Parathyroid adenoma (tissue), 2 donors: ENCODE measurements at regions not wholly inside any gene's neighbourhood (a gene's known extent, or its start where the extent isn't known, plus 50 kb on each side); places are given as distances from the start of the nearest gene placed in this dataset.

ENCODE experiments used
- H2AFZ ChIP-seq: fragments of 300-600 bp; sonication (generic); one replicate; pipeline ENCODE4 v1.7.0; 2017; ENCODE audit warnings: antibody characterized with exemption, mild to moderate bottlenecking
- H3K27ac ChIP-seq: fragments of 300-600 bp; sonication (generic); one replicate; pipeline ENCODE4 v1.7.0; 2017
- H3K27me3 ChIP-seq: fragments of 300-600 bp; sonication (generic); one replicate; pipeline ENCODE4 v1.7.0; 2017; ENCODE audit warnings: low read length; ENCODE audit not compliant: control insufficient read depth, insufficient read depth
- H3K36me3 ChIP-seq: fragments of 300-600 bp; sonication (generic); one replicate; pipeline ENCODE4 v1.7.0; 2017; ENCODE audit warnings: low read length; ENCODE audit not compliant: control insufficient read depth, insufficient read depth
- H3K4me1 ChIP-seq: fragments of 300-600 bp; sonication (generic); one replicate; pipeline ENCODE4 v1.7.0; 2017; ENCODE audit warnings: control low read depth
- H3K4me2 ChIP-seq: fragments of 300-600 bp; sonication (generic); one replicate; pipeline ENCODE4 v1.7.0; 2017; ENCODE audit warnings: low read length
- H3K4me3 ChIP-seq: fragments of 300-600 bp; sonication (generic); one replicate; pipeline ENCODE4 v1.7.0; 2017; ENCODE audit warnings: low read depth, low read length
- H3K79me2 ChIP-seq: fragments of 300-600 bp; sonication (generic); one replicate; pipeline ENCODE4 v1.7.0; 2017; ENCODE audit warnings: control low read depth
- H3K9ac ChIP-seq: fragments of 300-600 bp; sonication (generic); one replicate; pipeline ENCODE4 v1.7.0; 2017; ENCODE audit warnings: mild to moderate bottlenecking
- H3K9me3 ChIP-seq: fragments of 300-600 bp; sonication (generic); one replicate; pipeline ENCODE4 v1.7.0; 2017; ENCODE audit warnings: low read length; ENCODE audit not compliant: control insufficient read depth
- CTCF ChIP-seq: fragments of 300-600 bp; sonication (generic); IDR thresholded peaks from one replicate; pipeline ENCODE4 v1.7.0; 2017; ENCODE audit warnings: antibody characterized with exemption, mild to moderate bottlenecking
- donor health status: primary hyperparathyroidism.

- Histone ChIP-seq H3K79me2 (no peaks in the 10 kb centered on the region), H2AFZ (no peak overlapping the region), H3K27me3 (no peaks in the 10 kb centered on the region), H3K9ac (no peak overlapping the region), H3K27ac (no peak overlapping the region), H3K4me2 (no peak overlapping the region), H3K4me1 (no peaks in the 10 kb centered on the region), H3K4me3 (no peak overlapping the region), H3K9me3 (no peaks in the 10 kb centered on the region), H3K36me3 (no peaks in the 10 kb centered on the region)
- no peak for TF ChIP-seq CTCF
Observed at GRCh38 chr12:91677556-91677955, 468.1 kb downstream of the BTG1 start.

DNA sequence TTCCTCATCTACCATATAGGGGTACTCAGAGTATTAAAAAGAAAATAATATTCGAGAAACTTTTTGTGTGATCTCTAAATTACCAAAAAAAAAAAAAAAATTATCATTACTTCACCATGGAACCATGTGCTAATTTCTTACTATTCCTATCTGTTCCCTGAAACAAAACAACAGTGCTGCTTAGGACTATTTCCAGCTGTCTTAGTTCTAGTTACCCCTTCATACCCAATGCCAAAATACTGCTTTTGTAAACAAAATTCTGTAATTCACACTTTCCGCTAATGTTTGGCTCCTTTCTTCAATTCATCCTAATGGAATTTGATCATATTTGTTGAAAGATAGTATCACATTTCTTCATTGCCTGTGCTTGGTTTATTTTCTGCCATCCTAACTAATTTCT lies 470.2 kb downstream of the BTG1 start:
- Histone ChIP-seq H3K27me3 (no peaks in the 10 kb centered on the region), H3K27ac (no peak overlapping the region), H2AFZ (no peak overlapping the region), H3K79me2 (no peaks in the 10 kb centered on the region), H3K9ac (no peak overlapping the region), H3K9me3 (no peaks in the 10 kb centered on the region), H3K36me3 (no peaks in the 10 kb centered on the region), H3K4me2 (no peak overlapping the region), H3K4me3 (no peak overlapping the region), H3K4me1 (no peaks in the 10 kb centered on the region)
- TF ChIP-seq CTCF: no peak

- Histone ChIP-seq H3K4me2 (no peak overlapping the region), H3K9me3 (no peaks in the 10 kb centered on the region), H3K27me3 (no peaks in the 10 kb centered on the region), H3K27ac (no peak overlapping the region), H3K79me2 (no peaks in the 10 kb centered on the region), H3K4me3 (no peak overlapping the region), H2AFZ (no peak overlapping the region), H3K9ac (no peak overlapping the region), H3K36me3 (no peaks in the 10 kb centered on the region), H3K4me1 (no peaks in the 10 kb centered on the region)
- no peak for TF ChIP-seq CTCF
Observed at GRCh38 chr12:91672130-91672529, 473.5 kb downstream of the BTG1 start.

DNA sequence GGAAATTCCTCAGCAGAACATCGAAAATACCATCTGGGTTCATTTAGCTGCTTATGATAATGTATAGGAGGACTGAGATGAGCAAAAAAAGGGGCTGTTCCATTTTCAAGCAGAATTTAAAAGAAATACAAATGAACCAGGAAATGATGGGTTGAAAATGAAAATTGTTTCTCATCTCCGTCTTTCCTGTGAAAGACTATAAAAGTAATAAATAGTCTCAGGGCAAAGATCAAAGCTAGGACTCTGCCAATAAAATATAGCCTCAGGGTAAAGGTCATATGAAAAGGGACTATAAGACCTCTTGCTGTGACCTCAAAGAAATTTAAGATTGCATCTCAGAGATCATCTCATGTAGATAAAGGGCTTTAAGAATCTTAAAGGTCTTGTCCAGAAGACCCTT lies 478.0 kb downstream of the BTG1 start:
- Histone ChIP-seq H3K4me3 (no peak overlapping the region), H3K79me2 (no peaks in the 10 kb centered on the region), H3K9me3 (no peaks in the 10 kb centered on the region), H3K27ac (no peak overlapping the region), H2AFZ (no peak overlapping the region), H3K4me2 (no peak overlapping the region), H3K36me3 (no peaks in the 10 kb centered on the region), H3K4me1 (no peaks in the 10 kb centered on the region), H3K27me3 (no peaks in the 10 kb centered on the region), H3K9ac (no peak overlapping the region)
- TF ChIP-seq CTCF: no peak

DNA sequence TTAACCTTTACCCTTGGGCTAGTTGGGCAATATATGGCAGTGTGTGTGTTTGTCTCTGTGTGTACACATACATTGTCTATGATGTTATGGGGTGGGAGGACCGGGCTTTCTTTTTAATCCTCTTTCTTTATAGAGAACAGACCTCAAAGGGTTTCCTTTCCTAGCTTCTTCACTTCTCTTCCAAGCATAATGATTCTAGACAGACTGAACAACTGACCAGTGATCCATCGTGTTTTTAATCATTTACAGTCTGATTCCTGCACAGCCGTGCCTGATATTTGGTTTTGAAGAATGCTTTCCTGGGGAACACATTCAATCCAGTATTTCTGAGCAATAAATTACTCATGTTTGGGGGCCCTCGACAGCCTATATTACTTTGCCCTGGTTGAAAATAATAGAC lies 481.1 kb upstream of the DCN start:
- no peak for TF ChIP-seq CTCF
- no peaks in the 10 kb centered on the region for H3K9me3 ChIP-seq
- no peak overlapping the region for H2AFZ ChIP-seq
- H3K36me3 ChIP-seq: no peaks in the 10 kb centered on the region
- H3K4me1 ChIP-seq: no peaks in the 10 kb centered on the region
- H3K79me2 ChIP-seq: no peaks in the 10 kb centered on the region
- H3K4me3 ChIP-seq: no peak overlapping the region
- no peak overlapping the region for H3K4me2 ChIP-seq
- H3K9ac ChIP-seq: no peak overlapping the region
- H3K27ac ChIP-seq: no peak overlapping the region
- no peaks in the 10 kb centered on the region for H3K27me3 ChIP-seq
